VCaP (cell line): ENCODE measurements at regions not wholly inside any gene's neighbourhood (a gene's known extent, or its start where the extent isn't known, plus 50 kb on each side); places are given as distances from the start of the nearest gene placed in this dataset.
A peak's percentile ranks its signal among the peaks of the same experiment; 100 is the strongest.

ENCODE experiments used
- H3K27ac ChIP-seq: fragments of 450-650 bp; 2 replicates; pipeline ENCODE4 v1.5.1; 2017
- TF ChIP-seq, protein P1 (sequence below): fragments of 450-650 bp; conservative IDR thresholded peaks from 2 replicates; pipeline ENCODE4 v1.5.1; 2017; ENCODE audit warnings: mild to moderate bottlenecking, moderate library complexity

DNA sequence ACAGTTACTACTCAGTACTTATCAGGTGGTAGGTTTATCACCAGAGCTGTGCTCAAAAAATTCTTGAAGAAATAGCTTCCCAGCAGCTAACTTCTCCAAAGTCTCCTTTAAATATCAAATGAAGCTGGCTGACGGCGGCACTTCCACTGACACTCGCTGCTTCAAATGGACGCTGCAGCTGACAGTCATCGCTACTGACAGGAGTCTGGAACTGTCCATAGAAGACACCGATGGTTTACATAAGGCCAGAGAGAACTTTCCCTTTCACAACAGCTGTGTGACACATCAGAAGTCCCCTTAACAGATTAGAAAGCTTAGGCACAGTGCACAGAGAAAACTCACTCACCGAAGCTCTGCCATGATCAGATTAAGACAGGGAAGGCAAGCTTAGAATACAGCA lies 270.2 kb downstream of the SHOX2 start:
- H3K27ac ChIP-seq = no peak overlapping the region
- TF ChIP-seq, protein P1, sequence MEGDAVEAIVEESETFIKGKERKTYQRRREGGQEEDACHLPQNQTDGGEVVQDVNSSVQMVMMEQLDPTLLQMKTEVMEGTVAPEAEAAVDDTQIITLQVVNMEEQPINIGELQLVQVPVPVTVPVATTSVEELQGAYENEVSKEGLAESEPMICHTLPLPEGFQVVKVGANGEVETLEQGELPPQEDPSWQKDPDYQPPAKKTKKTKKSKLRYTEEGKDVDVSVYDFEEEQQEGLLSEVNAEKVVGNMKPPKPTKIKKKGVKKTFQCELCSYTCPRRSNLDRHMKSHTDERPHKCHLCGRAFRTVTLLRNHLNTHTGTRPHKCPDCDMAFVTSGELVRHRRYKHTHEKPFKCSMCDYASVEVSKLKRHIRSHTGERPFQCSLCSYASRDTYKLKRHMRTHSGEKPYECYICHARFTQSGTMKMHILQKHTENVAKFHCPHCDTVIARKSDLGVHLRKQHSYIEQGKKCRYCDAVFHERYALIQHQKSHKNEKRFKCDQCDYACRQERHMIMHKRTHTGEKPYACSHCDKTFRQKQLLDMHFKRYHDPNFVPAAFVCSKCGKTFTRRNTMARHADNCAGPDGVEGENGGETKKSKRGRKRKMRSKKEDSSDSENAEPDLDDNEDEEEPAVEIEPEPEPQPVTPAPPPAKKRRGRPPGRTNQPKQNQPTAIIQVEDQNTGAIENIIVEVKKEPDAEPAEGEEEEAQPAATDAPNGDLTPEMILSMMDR = no peak

DNA sequence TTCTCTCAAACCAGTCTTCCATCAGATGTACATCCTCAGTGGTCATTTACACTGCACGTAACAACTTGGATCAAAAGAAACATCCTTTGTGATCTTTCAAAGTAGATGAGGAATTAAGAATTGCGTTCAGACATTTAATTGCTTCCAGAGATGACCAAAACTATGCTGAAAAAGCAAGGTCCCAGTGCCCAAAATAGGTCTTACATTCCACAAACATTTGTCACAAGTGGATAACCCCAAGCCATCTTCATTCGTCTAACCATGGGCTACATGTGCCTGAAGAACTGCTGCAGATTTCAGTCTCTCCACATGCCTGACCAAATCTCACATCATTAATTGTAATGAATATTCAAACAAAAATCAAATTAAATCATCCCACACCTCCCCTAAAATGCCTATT lies 273.6 kb downstream of the SHOX2 start:
- H3K27ac ChIP-seq = no peak overlapping the region
- TF ChIP-seq, protein P1 = no peak

DNA sequence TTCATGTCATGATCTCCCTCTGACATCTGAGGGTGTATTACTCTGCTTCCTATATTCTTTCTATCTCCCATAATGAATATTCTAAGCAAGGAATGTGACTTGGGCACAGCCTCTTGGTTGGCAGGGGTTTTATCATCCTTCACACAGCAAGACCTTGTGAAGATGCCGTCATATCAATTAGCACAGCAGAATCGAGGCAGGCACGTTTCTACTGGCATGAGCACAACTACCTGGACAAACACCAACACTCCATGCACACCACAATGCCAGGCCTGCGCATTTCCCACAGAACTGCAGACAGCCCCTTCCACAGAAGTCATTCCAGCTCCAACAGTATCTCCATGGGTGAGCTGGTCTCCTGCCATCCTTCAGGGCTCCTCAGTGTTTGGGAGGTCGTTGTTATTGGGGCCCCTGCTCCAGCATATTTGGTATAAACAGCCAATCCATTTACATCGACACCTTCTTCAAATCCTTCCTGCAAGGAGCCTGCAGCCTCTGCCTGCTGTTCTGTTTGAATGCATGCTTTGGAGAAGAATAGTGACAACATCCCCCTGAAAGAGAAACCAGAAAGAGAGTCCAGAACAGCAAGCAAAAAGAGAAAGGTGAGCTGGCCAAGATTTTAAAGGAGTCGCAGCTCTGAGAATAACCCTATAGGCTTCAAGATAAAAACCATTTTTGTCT lies 275.5 kb downstream of the SHOX2 start:
- TF ChIP-seq, protein P1 = no peak
- H3K27ac ChIP-seq = no peak overlapping the region

DNA sequence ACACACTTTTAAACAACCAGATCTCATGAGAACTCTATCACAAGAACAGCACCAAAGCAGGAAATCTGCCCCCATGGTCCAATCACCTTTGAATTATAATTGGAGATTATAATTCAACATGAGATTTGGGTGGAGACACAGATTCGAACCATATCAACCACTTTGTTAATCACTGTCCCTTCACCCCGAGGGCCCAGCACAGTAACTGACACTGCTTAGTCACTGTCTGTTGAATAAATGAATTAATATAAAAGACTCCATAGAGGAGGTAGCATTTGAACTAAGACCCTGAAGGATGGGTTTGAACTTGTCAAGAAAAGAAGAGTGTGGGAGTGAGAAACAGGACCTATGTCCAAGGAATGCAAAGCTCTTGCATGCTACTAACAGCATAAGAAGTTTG lies 276.4 kb downstream of the SHOX2 start:
- no peak overlapping the region for H3K27ac ChIP-seq
- TF ChIP-seq, protein P1 = no peak

DNA sequence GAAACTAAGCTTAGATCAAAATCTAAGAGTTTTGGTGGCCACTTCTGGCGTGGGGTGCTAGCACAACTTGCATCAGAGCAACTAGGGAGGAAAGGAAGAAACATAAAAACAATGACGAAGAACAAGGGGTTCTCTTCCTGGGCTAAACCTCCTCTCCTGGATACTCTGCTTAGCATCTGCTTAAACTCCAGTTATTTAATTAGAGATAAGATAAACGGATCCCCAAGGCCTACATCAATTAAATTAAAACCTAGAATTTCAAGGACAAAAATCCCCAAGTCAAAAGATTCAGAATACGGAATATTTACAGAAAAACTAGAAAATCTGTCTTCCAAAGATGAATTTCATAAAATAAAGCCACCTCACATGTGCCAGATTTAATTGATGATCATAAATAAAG lies 281.9 kb downstream of the SHOX2 start:
- H3K27ac ChIP-seq = no peak overlapping the region
- TF ChIP-seq, protein P1 = no peak

DNA sequence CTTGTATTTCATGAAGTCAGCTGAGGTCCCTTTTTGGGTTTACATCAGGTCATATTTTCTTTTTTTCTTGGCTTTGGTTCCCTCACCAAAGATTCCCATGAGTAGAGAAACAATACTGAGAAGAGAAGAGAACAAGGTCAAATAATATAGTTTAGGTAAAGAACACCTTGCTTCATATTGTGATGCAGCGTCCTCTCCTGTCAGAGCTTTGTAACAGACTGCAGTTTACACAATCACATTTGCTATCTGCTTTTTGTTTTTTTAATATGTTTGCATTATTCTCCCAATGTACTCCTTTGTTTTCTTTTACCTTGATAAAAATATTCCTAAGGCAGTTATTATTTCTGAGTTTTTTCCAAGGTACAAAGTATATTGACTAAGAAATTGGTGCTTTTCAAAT lies 283.2 kb downstream of the SHOX2 start:
- TF ChIP-seq, protein P1 = peak; percentile 47
- H3K27ac ChIP-seq = no peak overlapping the region

DNA sequence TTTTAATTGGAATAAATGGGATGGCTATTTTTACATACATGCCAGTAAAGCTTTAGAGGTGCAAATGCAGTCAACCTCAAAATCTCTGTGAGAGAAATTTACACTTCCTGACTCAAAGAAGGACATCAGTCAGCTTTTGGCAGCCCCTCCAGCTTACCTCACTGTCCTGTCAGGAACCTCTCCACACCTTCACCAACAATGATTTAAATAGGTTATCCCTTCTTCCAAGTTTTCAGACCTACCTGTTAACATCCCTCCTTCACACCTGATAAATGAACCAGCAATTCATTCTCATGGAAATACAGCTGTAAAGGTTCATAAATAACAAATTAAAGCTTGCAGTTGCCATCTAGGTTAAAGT lies 286.1 kb downstream of the SHOX2 start:
- H3K27ac ChIP-seq = no peak overlapping the region
- TF ChIP-seq, protein P1 = no peak
